ENCODE measurements at regions not wholly inside any gene's neighbourhood (a gene's known extent, or its start where the extent isn't known, plus 50 kb on each side); places are given as distances from the start of the nearest gene placed in this dataset.

DNA sequence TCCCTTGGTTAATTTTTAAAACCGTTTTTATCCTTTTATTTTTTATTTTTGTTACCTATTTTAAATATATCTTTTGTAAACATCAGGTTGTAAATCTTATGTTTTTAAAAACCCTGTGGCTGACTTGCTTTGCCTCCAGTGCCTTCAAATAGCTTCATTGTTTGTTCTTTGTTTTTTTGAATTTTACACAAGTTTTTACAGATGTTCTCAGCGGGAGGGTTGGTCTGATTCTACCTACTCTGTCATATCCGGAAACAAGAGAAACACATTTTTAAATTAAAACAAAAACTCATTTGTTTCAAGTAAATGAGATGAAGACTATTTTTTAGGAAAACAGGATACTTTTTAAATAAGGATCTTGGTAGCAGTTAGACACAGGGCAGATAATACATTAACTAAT is 129.0 kb upstream of the THRB start:
- TF ChIP-seq, protein P1, sequence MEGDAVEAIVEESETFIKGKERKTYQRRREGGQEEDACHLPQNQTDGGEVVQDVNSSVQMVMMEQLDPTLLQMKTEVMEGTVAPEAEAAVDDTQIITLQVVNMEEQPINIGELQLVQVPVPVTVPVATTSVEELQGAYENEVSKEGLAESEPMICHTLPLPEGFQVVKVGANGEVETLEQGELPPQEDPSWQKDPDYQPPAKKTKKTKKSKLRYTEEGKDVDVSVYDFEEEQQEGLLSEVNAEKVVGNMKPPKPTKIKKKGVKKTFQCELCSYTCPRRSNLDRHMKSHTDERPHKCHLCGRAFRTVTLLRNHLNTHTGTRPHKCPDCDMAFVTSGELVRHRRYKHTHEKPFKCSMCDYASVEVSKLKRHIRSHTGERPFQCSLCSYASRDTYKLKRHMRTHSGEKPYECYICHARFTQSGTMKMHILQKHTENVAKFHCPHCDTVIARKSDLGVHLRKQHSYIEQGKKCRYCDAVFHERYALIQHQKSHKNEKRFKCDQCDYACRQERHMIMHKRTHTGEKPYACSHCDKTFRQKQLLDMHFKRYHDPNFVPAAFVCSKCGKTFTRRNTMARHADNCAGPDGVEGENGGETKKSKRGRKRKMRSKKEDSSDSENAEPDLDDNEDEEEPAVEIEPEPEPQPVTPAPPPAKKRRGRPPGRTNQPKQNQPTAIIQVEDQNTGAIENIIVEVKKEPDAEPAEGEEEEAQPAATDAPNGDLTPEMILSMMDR (conservative IDR thresholded peaks at IDR 0.05 in 1 of 2, IDR thresholded peaks at IDR 0.05 in 1 of 2; ENCODE audit: extremely low read depth in 1 of 2, insufficient read depth in 1 of 2, low read depth in 1 of 2, low read length in 2 of 2), result no peak
- no peak for TF ChIP-seq EZH2 (IDR thresholded peaks at IDR 0.05; ENCODE audit: borderline replicate concordance, low read length)

Data from mammary epithelial cell (primary cell).